ENCODE measurements at regions not wholly inside any gene's neighbourhood (a gene's known extent, or its start where the extent isn't known, plus 50 kb on each side); places are given as distances from the start of the nearest gene placed in this dataset.
"Not testable (repeated sequence)": the region's sequence is repeated elsewhere in the genome, so short reads cannot be mapped to it uniquely, and the experiment has no call there.

DNA sequence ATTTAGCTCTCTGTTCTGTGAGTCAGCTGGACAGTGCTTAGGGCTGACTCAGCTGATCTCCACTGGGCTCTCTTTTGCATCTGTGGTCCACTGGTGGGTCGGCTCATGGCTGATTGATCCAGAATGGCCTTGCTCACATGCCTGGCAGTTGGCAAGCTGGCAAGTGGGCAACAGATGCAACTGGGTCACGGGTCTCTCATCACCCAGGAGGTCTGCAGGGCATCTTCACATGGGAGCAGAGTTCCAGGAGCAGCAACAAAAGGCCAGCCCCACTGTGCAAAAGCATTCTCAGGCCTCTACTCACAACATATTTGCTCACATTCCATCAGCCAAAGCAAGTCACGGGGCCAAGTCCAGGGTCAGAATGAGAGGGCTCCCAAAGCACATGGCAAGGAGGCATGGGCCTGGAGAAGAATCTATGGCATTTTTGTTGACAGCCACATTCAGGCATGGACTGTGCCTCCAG lies 98.8 kb downstream of the OAT start:
- no peak for TF ChIP-seq POLR2AphosphoS5 (IDR thresholded peaks at IDR 0.05)
- TF ChIP-seq, protein P1, sequence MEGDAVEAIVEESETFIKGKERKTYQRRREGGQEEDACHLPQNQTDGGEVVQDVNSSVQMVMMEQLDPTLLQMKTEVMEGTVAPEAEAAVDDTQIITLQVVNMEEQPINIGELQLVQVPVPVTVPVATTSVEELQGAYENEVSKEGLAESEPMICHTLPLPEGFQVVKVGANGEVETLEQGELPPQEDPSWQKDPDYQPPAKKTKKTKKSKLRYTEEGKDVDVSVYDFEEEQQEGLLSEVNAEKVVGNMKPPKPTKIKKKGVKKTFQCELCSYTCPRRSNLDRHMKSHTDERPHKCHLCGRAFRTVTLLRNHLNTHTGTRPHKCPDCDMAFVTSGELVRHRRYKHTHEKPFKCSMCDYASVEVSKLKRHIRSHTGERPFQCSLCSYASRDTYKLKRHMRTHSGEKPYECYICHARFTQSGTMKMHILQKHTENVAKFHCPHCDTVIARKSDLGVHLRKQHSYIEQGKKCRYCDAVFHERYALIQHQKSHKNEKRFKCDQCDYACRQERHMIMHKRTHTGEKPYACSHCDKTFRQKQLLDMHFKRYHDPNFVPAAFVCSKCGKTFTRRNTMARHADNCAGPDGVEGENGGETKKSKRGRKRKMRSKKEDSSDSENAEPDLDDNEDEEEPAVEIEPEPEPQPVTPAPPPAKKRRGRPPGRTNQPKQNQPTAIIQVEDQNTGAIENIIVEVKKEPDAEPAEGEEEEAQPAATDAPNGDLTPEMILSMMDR (IDR thresholded peaks at IDR 0.05) = no peak
- no peak for TF ChIP-seq POLR2A (IDR thresholded peaks at IDR 0.05; ENCODE audit: low read depth)
- no peak for TF ChIP-seq EP300 (IDR thresholded peaks at IDR 0.05)

DNA sequence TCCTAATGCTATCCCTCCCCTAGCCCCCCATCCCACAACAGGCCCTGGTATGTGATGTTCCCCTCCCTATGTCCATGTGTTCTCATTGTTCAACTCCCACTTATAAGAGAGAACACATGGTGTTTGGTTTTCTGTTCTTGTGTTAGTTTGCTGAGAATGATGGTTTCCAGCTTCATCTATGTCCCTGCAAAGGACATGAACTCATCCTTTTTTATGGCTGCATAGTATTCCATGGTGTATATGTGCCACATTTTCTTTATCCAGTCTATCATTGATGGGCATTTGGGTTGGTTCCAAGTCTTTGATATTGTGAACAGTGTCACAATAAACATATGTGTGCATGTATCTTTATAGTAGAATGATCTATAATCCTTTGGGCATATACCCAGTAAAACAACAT lies 99.2 kb downstream of the OAT start:
- H3K4me1 ChIP-seq; intact Hi-C loops (cut with DNase I); H3K36me3 ChIP-seq; DNase-seq (ENCODE audit: extremely low spot score); H3K9me3 ChIP-seq; H3K27ac ChIP-seq (replicated peaks in 1 of 4); H3K4me3 ChIP-seq; H3K27me3 ChIP-seq: not testable (repeated sequence)

More for the DNA sequence above, 98.8 kb downstream of the OAT start:
- Histone ChIP-seq H3K4me1 (no peaks in the 10 kb centered on the region), H3K9me3 (no peaks in the 10 kb centered on the region), H3K27me3 (no peaks in the 10 kb centered on the region), H3K36me3 (no peaks in the 10 kb centered on the region), H3K4me3 (no peak overlapping the region), H3K27ac (replicated peaks in 1 of 4) (no peak overlapping the region)
- intact Hi-C loops (cut with DNase I) = no loop called here
- WGBS = no CpG with 5 or more reads among the region's 3 CpGs
- no peak for DNase-seq (ENCODE audit: extremely low spot score)

- H3K4me1 ChIP-seq = no peaks in the 10 kb centered on the region
- no peak for DNase-seq (ENCODE audit: extremely low spot score)
- no peak for TF ChIP-seq POLR2A (IDR thresholded peaks at IDR 0.05; ENCODE audit: low read depth)
- TF ChIP-seq EP300 (IDR thresholded peaks at IDR 0.05) = no peak
- no peak for TF ChIP-seq POLR2AphosphoS5 (IDR thresholded peaks at IDR 0.05)
- TF ChIP-seq, protein P1 (IDR thresholded peaks at IDR 0.05) = no peak
- H3K9me3 ChIP-seq = no peaks in the 10 kb centered on the region
- 88% methylated on average over 7 of the region's 8 CpGs for WGBS
- H3K36me3 ChIP-seq = no peaks in the 10 kb centered on the region
- no peak overlapping the region for H3K27ac ChIP-seq (replicated peaks in 1 of 4)
- no peak overlapping the region for H3K4me3 ChIP-seq
- H3K27me3 ChIP-seq = no peaks in the 10 kb centered on the region
- intact Hi-C loops (cut with DNase I) = no loop called here
Measured at GRCh38 chr10:124318811-124319210, 99.9 kb downstream of the OAT start.

- Histone ChIP-seq H3K9me3 (no peaks in the 10 kb centered on the region), H3K27ac (replicated peaks in 1 of 4) (no peak overlapping the region), H3K27me3 (no peaks in the 10 kb centered on the region), H3K4me3 (no peak overlapping the region), H3K4me1 (no peaks in the 10 kb centered on the region), H3K36me3 (no peaks in the 10 kb centered on the region)
- no peak for TF ChIP-seq POLR2A (IDR thresholded peaks at IDR 0.05; ENCODE audit: low read depth)
- TF ChIP-seq POLR2AphosphoS5 (IDR thresholded peaks at IDR 0.05) = no peak
- TF ChIP-seq, protein P1 (IDR thresholded peaks at IDR 0.05) = no peak
- TF ChIP-seq EP300 (IDR thresholded peaks at IDR 0.05) = no peak
- WGBS = 90% methylated on average over 9 of the region's 15 CpGs
- DNase-seq (ENCODE audit: extremely low spot score) = no peak
- intact Hi-C loops (cut with DNase I) = no loop called here
Measured at GRCh38 chr10:124318076-124318475, 100.6 kb downstream of the OAT start.

GRCh38 chr10:124316326-124316725 lies 102.4 kb downstream of the OAT start:
- TF ChIP-seq EP300 (IDR thresholded peaks at IDR 0.05) (no peak), POLR2A (IDR thresholded peaks at IDR 0.05; ENCODE audit: low read depth) (no peak), POLR2AphosphoS5 (IDR thresholded peaks at IDR 0.05) (no peak)
- TF ChIP-seq, protein P1 (IDR thresholded peaks at IDR 0.05) = no peak
- intact Hi-C loops (cut with DNase I) = no loop called here
- Histone ChIP-seq H3K27ac (replicated peaks in 1 of 4) (no peak overlapping the region), H3K9me3 (no peaks in the 10 kb centered on the region), H3K36me3 (no peaks in the 10 kb centered on the region), H3K27me3 (no peaks in the 10 kb centered on the region), H3K4me3 (no peak overlapping the region), H3K4me1 (no peaks in the 10 kb centered on the region)
- no peak for DNase-seq (ENCODE audit: extremely low spot score)
- 91% methylated on average over 4 of the region's 4 CpGs for WGBS

Measured in esophagus muscularis mucosa (tissue), 4 donors.